ENCODE measurements at regions not wholly inside any gene's neighbourhood (a gene's known extent, or its start where the extent isn't known, plus 50 kb on each side); places are given as distances from the start of the nearest gene placed in this dataset.

DNA sequence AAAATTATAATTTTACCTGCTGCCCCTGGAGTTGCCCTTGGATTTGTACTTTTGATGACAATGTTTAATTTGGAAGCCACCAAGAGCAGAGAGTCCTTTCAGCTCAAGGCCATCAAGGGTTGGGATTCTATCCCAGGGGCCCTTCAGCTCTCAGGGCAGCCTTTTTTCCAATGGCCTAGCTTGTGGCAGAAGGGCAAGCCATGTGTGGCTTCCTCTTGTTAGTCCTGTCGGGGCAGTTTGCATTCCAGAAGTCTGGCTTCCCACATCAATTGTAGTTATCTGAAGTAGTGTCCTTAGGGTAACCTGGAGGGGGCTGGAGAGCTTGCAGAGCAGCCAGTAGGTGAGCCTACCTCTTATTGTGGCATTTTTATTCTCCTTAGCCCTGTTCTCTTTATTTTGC, 569.4 kb downstream of the TRAM1L1 start:
- Histone ChIP-seq H3K9ac (ENCODE audit: low read depth, low read length) (no peak overlapping the region), H3K4me1 (ENCODE audit: control insufficient read depth, insufficient read depth, low read length) (no peaks in the 10 kb centered on the region), H3K27me3 (ENCODE audit: control insufficient read depth, insufficient read depth, low read length) (no peaks in the 10 kb centered on the region), H3K4me2 (ENCODE audit: low read length) (no peak overlapping the region), H3K4me3 (ENCODE audit: low read length) (no peak overlapping the region), H3K36me3 (ENCODE audit: insufficient read depth, low read length) (no peaks in the 10 kb centered on the region), H3K9me3 (replicated peaks; ENCODE audit: low read length) (peaks cover 3% of the 10 kb centered on the region)

DNA sequence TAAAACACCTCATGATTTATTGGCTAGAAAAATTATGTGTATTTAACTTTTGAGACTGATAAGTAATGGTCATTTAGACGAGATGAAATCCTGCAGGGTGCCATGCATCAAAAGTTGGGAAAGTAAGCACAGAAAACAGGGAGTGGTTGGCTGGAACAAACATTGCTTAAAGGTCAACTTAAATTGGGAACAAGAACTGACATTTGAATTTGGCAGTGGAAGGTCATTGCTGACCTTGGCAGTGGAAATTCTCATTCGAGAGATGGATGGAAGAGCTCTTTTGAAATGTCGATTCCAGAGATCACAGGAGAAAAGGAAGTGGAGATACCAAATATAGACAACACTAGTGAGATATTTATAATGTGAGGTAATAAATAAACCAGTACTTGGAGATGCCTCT, 572.8 kb downstream of the TRAM1L1 start:
- no peaks in the 10 kb centered on the region for H3K27me3 ChIP-seq (ENCODE audit: control insufficient read depth, insufficient read depth, low read length)
- H3K4me1 ChIP-seq (ENCODE audit: control insufficient read depth, insufficient read depth, low read length): no peaks in the 10 kb centered on the region
- H3K4me2 ChIP-seq (ENCODE audit: low read length): no peak overlapping the region
- no peak overlapping the region for H3K4me3 ChIP-seq (ENCODE audit: low read length)
- no peak overlapping the region for H3K9ac ChIP-seq (ENCODE audit: low read depth, low read length)
- H3K9me3 ChIP-seq (replicated peaks; ENCODE audit: low read length): peaks cover 3% of the 10 kb centered on the region
- no peaks in the 10 kb centered on the region for H3K36me3 ChIP-seq (ENCODE audit: insufficient read depth, low read length)

DNA sequence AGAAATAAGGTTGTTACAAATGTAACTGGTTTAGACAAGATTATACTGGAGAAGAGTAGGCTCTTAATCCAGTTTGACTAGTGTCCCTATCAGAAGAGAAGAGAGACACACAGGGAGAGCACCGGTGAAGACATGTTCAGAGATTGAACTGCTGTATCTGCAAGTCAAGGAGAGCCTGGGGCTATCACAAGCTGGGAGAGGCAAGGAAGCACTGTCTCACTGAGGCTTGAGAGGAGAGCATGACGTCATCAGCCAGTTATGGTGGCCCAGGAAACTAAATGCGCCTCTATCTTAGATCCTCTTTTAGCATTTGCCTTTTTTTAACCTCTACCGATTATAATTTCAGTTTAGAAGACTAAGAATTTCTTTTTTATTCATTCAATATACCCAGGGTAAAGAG, 583.4 kb downstream of the TRAM1L1 start:
- H3K9ac ChIP-seq (ENCODE audit: low read depth, low read length): no peak overlapping the region
- H3K9me3 ChIP-seq (replicated peaks; ENCODE audit: low read length): peaks cover 3% of the 10 kb centered on the region
- H3K27me3 ChIP-seq (ENCODE audit: control insufficient read depth, insufficient read depth, low read length): no peaks in the 10 kb centered on the region
- H3K4me3 ChIP-seq (ENCODE audit: low read length): no peak overlapping the region
- no peak overlapping the region for H3K4me2 ChIP-seq (ENCODE audit: low read length)
- no peaks in the 10 kb centered on the region for H3K4me1 ChIP-seq (ENCODE audit: control insufficient read depth, insufficient read depth, low read length)
- H3K36me3 ChIP-seq (ENCODE audit: insufficient read depth, low read length): no peaks in the 10 kb centered on the region

DNA sequence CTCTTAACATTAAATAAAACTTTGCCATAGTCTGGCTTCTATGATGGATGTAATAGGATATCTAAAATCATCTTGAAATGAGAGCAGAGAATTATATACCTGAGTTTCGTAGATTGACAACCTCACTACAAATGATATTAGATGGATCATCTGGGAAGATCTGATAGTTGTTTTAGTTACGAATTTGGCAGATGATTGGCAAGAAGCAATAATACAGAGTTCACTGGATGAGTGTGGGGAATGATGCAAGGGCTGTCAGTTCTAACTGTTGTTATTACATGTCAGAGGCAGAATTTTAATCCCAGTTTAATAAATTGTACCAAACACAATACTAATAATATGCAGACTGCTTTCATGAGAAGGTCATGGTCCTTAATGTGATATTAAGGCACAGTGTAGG, 585.2 kb downstream of the TRAM1L1 start:
- H3K36me3 ChIP-seq (ENCODE audit: insufficient read depth, low read length): no peaks in the 10 kb centered on the region

DNA sequence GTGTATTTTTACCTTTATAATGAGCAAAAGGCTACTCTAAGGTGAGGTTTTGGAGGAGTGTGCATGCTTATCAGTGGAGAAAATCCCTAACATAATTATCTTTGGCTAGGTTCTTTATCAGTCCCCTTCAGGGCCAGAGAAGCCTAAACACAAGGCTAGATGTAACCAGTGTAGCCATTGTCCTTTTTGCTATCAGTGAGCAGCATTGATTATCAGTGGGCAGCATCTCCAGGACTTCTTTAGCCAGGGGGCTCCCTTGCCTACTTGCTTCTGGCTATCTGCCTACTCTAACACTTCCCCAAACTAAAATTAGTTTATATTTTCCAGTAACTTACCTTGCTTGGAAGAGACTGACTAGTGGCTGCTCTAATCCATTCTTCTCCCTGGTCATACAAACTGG, 595.6 kb downstream of the TRAM1L1 start:
- no peaks in the 10 kb centered on the region for H3K27me3 ChIP-seq (ENCODE audit: control insufficient read depth, insufficient read depth, low read length)
- no peaks in the 10 kb centered on the region for H3K9me3 ChIP-seq (replicated peaks; ENCODE audit: low read length)
- no peaks in the 10 kb centered on the region for H3K4me1 ChIP-seq (ENCODE audit: control insufficient read depth, insufficient read depth, low read length)
- H3K4me3 ChIP-seq (ENCODE audit: low read length): no peak overlapping the region
- no peaks in the 10 kb centered on the region for H3K36me3 ChIP-seq (ENCODE audit: insufficient read depth, low read length)
- H3K9ac ChIP-seq (ENCODE audit: low read depth, low read length): no peak overlapping the region
- no peak overlapping the region for H3K4me2 ChIP-seq (ENCODE audit: low read length)

More for the DNA sequence above, 585.2 kb downstream of the TRAM1L1 start:
- no peaks in the 10 kb centered on the region for H3K27me3 ChIP-seq (ENCODE audit: control insufficient read depth, insufficient read depth, low read length)
- no peak overlapping the region for H3K9ac ChIP-seq (ENCODE audit: low read depth, low read length)
- peaks cover 3% of the 10 kb centered on the region for H3K9me3 ChIP-seq (replicated peaks; ENCODE audit: low read length)
- H3K4me1 ChIP-seq (ENCODE audit: control insufficient read depth, insufficient read depth, low read length): no peaks in the 10 kb centered on the region
- H3K4me3 ChIP-seq (ENCODE audit: low read length): no peak overlapping the region
- H3K4me2 ChIP-seq (ENCODE audit: low read length): no peak overlapping the region

DNA sequence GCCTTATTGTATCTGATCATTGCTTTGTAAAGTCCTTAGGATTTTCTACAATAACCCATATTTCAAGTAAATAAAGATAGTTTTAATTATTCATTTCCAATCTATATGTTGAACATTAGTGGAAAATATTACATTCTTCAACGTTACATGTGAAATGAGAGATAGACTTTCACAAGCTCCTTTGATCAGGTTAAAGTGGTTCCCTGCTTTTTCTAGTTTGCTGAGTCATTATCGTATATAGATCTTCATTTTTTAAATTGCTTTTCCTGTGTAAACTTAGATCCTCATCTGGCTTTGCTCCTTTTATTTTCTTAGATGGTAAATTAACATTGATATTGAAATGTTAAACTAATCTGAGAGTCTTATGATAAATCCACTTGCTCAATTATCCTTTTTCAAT, 599.0 kb downstream of the TRAM1L1 start:
- no peaks in the 10 kb centered on the region for H3K27me3 ChIP-seq (ENCODE audit: control insufficient read depth, insufficient read depth, low read length)
- no peak overlapping the region for H3K4me2 ChIP-seq (ENCODE audit: low read length)
- H3K36me3 ChIP-seq (ENCODE audit: insufficient read depth, low read length): no peaks in the 10 kb centered on the region
- H3K4me3 ChIP-seq (ENCODE audit: low read length): no peak overlapping the region
- H3K9me3 ChIP-seq (replicated peaks; ENCODE audit: low read length): no peaks in the 10 kb centered on the region
- no peaks in the 10 kb centered on the region for H3K4me1 ChIP-seq (ENCODE audit: control insufficient read depth, insufficient read depth, low read length)
- H3K9ac ChIP-seq (ENCODE audit: low read depth, low read length): no peak overlapping the region

DNA sequence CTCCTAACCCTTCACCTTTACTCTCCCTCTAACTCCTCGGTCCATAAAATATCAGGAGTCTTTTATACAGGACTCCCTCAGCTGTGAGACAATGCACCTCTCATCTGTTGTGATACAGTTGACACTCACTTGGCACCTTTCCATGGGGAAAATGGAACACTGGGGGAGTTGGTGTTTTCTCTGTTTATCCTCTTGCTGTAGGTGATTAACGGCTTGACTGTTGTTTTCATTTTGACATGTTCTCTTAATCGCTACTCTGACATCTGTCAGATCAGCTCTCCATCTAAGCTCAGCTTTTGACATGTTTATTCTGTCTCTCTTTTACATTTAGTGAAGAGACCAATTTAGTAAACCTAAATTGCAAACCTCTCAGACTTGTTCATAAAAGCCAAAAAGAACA, 604.8 kb downstream of the TRAM1L1 start:
- Histone ChIP-seq H3K4me2 (ENCODE audit: low read length) (no peak overlapping the region), H3K4me1 (ENCODE audit: control insufficient read depth, insufficient read depth, low read length) (no peaks in the 10 kb centered on the region), H3K36me3 (ENCODE audit: insufficient read depth, low read length) (no peaks in the 10 kb centered on the region), H3K4me3 (ENCODE audit: low read length) (no peak overlapping the region), H3K27me3 (ENCODE audit: control insufficient read depth, insufficient read depth, low read length) (no peaks in the 10 kb centered on the region), H3K9ac (ENCODE audit: low read depth, low read length) (no peak overlapping the region), H3K9me3 (replicated peaks; ENCODE audit: low read length) (peaks cover 4% of the 10 kb centered on the region)

DNA sequence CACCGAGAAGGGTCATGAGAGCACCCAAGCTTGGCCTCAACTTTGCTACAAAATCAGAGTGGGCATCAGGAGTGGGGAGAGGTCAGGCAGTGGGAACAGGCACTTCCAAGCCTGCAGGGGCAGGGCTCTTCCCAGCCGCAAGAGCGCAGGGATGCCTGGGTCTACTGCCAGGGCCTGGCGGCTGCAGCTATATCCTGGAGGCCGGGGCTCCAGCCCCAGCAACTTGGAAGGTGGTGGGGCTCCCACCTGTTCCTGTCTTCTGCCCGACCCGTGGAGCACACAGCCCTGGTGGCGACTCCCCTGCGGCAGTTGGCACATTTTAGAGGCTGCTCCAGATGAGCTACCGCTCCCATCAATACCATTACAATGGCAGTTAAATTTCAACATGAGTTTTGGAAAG, 607.0 kb downstream of the TRAM1L1 start:
- Histone ChIP-seq H3K9me3 (replicated peaks; ENCODE audit: low read length) (peaks cover 4% of the 10 kb centered on the region), H3K9ac (ENCODE audit: low read depth, low read length) (no peak overlapping the region), H3K4me2 (ENCODE audit: low read length) (no peak overlapping the region), H3K36me3 (ENCODE audit: insufficient read depth, low read length) (no peaks in the 10 kb centered on the region), H3K27me3 (ENCODE audit: control insufficient read depth, insufficient read depth, low read length) (no peaks in the 10 kb centered on the region), H3K4me1 (ENCODE audit: control insufficient read depth, insufficient read depth, low read length) (no peaks in the 10 kb centered on the region), H3K4me3 (ENCODE audit: low read length) (no peak overlapping the region)

DNA sequence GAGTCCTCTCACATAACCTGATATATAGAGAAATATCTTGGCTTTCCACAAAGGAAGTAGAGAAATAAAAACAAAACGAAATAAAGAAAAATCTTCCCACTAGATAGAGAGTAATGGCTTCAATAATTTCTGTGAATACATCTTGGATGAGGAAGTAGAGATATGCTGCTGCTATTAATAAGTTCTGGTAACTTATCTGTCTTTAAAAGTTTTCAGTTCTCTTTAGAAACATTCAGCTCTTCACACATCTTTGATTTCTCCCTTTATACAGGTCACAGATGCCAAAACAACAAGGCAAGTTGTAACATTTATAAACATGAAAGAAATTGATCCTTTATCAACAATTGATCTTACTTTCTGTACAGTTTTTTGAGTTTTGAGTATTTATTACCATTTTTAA, 615.8 kb downstream of the TRAM1L1 start:
- Histone ChIP-seq H3K27me3 (ENCODE audit: control insufficient read depth, insufficient read depth, low read length) (no peaks in the 10 kb centered on the region), H3K4me2 (ENCODE audit: low read length) (no peak overlapping the region), H3K4me1 (ENCODE audit: control insufficient read depth, insufficient read depth, low read length) (no peaks in the 10 kb centered on the region), H3K9me3 (replicated peaks; ENCODE audit: low read length) (no peaks in the 10 kb centered on the region), H3K36me3 (ENCODE audit: insufficient read depth, low read length) (no peaks in the 10 kb centered on the region), H3K9ac (ENCODE audit: low read depth, low read length) (no peak overlapping the region), H3K4me3 (ENCODE audit: low read length) (no peak overlapping the region)

DNA sequence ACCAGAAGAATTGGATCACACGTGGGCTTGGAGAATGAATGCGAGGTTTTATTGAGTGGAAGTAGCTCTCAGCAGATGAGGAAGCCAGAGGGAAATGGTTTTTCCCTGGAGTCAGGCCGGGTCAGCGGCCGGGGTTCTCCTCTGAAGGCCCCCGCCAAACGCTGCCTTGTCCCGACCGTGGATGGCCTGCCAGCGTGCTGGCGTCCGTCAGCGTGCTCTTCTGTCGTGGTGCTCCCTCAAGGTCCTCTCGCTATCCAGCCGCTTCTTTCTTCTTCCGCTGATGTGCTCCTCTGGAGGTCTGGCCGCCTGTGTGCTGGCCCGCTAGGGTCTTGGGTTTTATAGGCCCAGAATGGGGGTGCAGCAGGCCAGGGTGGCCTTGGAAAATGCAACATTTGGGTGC, 632.2 kb downstream of the TRAM1L1 start:
- H3K36me3 ChIP-seq (ENCODE audit: insufficient read depth, low read length): no peaks in the 10 kb centered on the region
- no peaks in the 10 kb centered on the region for H3K4me1 ChIP-seq (ENCODE audit: control insufficient read depth, insufficient read depth, low read length)
- H3K4me3 ChIP-seq (ENCODE audit: low read length): no peak overlapping the region
- H3K27me3 ChIP-seq (ENCODE audit: control insufficient read depth, insufficient read depth, low read length): no peaks in the 10 kb centered on the region
- no peak overlapping the region for H3K4me2 ChIP-seq (ENCODE audit: low read length)
- H3K9me3 ChIP-seq (replicated peaks; ENCODE audit: low read length): no peaks in the 10 kb centered on the region
- no peak overlapping the region for H3K9ac ChIP-seq (ENCODE audit: low read depth, low read length)

DNA sequence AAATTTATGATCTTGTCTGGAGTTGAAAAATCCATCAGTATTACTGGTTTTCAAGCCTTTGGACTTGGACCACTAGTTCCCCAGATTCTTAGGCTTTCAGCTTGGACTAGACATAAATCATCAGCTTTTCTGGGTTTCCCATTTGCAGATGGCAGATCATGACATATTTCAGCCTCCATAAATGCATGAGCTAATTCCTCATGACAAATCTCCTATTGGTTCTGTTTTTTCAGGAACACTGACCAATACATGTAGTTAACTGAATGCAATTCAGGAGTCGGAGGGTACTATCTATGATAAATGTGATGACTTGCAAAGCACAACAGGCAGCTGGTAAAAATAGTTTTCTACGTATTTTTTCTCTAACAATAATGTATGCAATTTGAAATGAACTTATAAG, 635.6 kb downstream of the TRAM1L1 start:
- no peak overlapping the region for H3K4me3 ChIP-seq (ENCODE audit: low read length)
- H3K4me2 ChIP-seq (ENCODE audit: low read length): no peak overlapping the region
- H3K9ac ChIP-seq (ENCODE audit: low read depth, low read length): no peak overlapping the region
- no peaks in the 10 kb centered on the region for H3K36me3 ChIP-seq (ENCODE audit: insufficient read depth, low read length)
- H3K4me1 ChIP-seq (ENCODE audit: control insufficient read depth, insufficient read depth, low read length): no peaks in the 10 kb centered on the region
- H3K27me3 ChIP-seq (ENCODE audit: control insufficient read depth, insufficient read depth, low read length): no peaks in the 10 kb centered on the region
- no peaks in the 10 kb centered on the region for H3K9me3 ChIP-seq (replicated peaks; ENCODE audit: low read length)

DNA sequence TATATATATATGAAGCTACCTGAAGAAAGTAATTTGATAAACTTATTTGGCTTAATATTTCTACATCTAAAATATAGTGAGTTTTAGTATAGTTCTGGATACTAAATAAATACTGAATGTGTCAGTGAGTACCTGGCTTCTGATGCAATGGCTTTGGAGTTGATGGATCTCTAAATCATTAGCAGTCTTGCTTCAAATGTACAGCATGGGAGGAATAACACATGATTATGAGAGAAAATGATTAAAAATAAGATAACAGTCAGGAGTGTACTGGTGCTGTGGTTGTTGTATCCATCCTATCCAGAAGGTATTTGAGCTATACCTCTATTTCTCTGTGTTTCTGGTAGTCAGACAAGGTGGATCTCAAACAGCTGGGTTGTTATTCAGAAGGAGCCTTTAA, 641.3 kb downstream of the TRAM1L1 start:
- Histone ChIP-seq H3K4me2 (ENCODE audit: low read length) (no peak overlapping the region), H3K4me3 (ENCODE audit: low read length) (no peak overlapping the region), H3K9me3 (replicated peaks; ENCODE audit: low read length) (no peaks in the 10 kb centered on the region), H3K4me1 (ENCODE audit: control insufficient read depth, insufficient read depth, low read length) (no peaks in the 10 kb centered on the region), H3K9ac (ENCODE audit: low read depth, low read length) (no peak overlapping the region), H3K36me3 (ENCODE audit: insufficient read depth, low read length) (no peaks in the 10 kb centered on the region), H3K27me3 (ENCODE audit: control insufficient read depth, insufficient read depth, low read length) (no peaks in the 10 kb centered on the region)

Data from skeletal muscle satellite cell (primary cell).